GM13976 (cell line): ENCODE measurements at regions not wholly inside any gene's neighbourhood (a gene's known extent, or its start where the extent isn't known, plus 50 kb on each side); places are given as distances from the start of the nearest gene placed in this dataset.

Experiments
- DNase-seq: peaks from one replicate; pipeline ENCODE4 v3.0.0; 2012; ENCODE audit warnings: low spot score
- in situ Hi-C: fragments of 300-500 bp; cut with MboI; formaldehyde crosslinking; loops from one replicate; pipeline ENCODE4 v1.12.0; 2022; ENCODE audit warnings: low sequenced_read_pairs, mixed read lengths, inconsistent platforms; ENCODE audit not compliant: unreplicated experiment
- TF ChIP-seq, protein P1 (sequence below): IDR thresholded peaks from 2 replicates; pipeline ENCODE4 v1.5.1; 2012; ENCODE audit warnings: borderline replicate concordance, mild to moderate bottlenecking; ENCODE audit not compliant: insufficient read depth; ENCODE audit errors: extremely low read depth, missing control alignments, control extremely low read depth

DNA sequence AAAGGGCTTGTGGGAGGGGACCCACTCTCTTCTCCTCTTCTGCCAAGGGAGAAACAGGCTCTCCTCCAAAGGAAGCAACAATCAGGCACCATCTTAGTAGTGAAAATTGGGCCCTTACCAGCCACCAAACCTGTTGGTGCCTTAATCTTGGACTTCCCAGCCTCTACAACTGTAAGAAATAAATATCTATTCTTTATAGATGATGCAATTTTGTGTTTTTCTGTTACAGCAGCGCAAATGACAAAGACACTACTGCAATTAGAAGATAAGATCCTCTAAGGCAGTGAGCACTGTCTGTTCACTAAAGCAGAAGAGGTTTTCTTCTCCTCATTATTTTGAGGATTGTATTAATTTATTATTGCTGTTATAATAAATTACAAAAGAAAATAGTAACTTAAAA lies 691.4 kb upstream of the CCDC179 start:
- in situ Hi-C loops = no loop called here
- TF ChIP-seq, protein P1, sequence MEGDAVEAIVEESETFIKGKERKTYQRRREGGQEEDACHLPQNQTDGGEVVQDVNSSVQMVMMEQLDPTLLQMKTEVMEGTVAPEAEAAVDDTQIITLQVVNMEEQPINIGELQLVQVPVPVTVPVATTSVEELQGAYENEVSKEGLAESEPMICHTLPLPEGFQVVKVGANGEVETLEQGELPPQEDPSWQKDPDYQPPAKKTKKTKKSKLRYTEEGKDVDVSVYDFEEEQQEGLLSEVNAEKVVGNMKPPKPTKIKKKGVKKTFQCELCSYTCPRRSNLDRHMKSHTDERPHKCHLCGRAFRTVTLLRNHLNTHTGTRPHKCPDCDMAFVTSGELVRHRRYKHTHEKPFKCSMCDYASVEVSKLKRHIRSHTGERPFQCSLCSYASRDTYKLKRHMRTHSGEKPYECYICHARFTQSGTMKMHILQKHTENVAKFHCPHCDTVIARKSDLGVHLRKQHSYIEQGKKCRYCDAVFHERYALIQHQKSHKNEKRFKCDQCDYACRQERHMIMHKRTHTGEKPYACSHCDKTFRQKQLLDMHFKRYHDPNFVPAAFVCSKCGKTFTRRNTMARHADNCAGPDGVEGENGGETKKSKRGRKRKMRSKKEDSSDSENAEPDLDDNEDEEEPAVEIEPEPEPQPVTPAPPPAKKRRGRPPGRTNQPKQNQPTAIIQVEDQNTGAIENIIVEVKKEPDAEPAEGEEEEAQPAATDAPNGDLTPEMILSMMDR = no peak
- DNase-seq = no peak

DNA sequence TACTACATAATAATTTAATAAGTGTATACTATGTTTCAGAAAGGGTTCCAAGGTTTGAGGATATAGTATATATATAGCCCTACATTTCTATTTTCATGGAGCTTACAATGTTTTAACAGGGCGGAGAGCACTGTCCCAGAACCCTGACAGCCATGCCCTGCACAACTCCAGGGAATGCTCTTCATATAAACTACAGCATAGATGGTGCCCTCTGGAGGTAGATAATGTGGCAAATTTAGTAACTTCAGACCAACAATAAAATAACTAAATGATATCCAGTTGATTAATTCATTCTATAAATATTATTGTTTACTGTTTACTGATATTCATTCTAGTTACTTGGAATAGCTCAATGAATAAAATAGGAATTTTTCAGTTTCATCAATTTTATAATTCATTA lies 693.7 kb upstream of the CCDC179 start:
- in situ Hi-C loops = no loop called here
- no peak for DNase-seq
- TF ChIP-seq, protein P1 = no peak

GRCh38 chr11:23555085-23555484 lies 694.8 kb upstream of the CCDC179 start:
- TF ChIP-seq, protein P1 = no peak
- in situ Hi-C loops = no loop called here
- no peak for DNase-seq

GRCh38 chr11:23556163-23556750 lies 696.0 kb upstream of the CCDC179 start:
- no peak for DNase-seq
- TF ChIP-seq, protein P1 = no peak
- in situ Hi-C loops = no loop called here

DNA sequence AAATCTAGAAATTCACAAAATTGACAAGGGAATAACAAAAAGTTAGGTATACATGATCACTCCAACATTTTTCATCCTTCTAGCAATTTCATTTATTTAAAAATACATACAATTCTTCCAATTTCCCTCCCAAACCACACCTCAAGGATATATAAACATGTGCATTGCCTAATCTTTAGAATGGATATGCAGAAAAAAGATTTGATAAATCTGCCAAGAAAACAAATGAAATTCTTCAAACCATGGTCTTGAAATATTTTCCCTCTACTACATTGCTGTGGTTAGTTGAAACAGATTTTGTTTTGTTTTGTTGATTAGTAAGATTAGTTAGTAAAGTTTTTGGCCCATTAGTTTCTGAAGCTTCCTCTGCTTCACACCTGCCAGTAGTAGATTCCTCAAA lies 703.3 kb upstream of the CCDC179 start:
- in situ Hi-C loops = no loop called here
- DNase-seq = no peak
- TF ChIP-seq, protein P1 = no peak

DNA sequence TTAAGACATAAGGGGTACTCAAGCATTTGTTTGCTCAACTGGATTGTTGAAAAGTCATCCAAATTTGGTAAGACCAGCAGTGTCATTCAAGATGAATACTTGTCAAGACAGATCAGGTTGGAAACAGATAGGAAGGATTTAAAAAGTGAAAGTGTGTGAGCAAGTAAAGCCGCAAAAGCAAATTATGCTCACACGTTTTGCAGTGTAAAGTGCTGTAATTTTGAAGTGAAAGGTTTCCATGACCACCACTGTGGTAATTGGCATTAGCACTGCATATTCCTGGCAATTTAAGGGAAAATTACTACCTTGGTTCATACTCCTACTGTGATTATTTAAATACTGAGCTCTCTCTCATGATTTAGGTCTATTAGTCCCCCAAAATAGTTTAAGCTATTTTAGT lies 704.1 kb upstream of the CCDC179 start:
- DNase-seq = no peak
- in situ Hi-C loops = no loop called here
- TF ChIP-seq, protein P1 = no peak
